HG03460 (cell line): ENCODE measurements at regions not wholly inside any gene's neighbourhood (a gene's known extent, or its start where the extent isn't known, plus 50 kb on each side); places are given as distances from the start of the nearest gene placed in this dataset.

Experiments used
- ATAC-seq: cut with Tn5 transposase; IDR thresholded peaks from one replicate; pipeline ENCODE4 v1.9.1; 2021; ENCODE audit not compliant: unreplicated experiment

DNA sequence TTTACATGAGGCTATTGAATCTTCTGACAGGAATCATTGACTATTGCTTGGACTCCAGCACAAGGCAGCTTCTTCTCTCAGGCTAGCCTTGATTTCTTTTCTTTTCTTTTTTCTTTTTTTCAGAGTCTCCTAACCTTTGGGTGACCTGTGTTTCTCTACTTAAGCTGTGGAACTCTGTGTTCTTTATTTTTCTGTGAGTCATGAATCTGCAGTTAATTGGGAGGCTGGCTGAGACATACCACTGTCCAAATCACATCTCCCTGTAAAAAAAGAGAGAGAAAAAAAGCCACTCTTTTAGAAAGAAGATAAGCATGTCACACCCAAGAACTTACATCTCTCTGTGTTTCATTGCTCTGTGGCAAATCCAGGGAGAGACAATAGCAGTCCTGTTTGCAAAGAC lies 681.2 kb upstream of the TSPY4 start:
- ATAC-seq, result no peak

DNA sequence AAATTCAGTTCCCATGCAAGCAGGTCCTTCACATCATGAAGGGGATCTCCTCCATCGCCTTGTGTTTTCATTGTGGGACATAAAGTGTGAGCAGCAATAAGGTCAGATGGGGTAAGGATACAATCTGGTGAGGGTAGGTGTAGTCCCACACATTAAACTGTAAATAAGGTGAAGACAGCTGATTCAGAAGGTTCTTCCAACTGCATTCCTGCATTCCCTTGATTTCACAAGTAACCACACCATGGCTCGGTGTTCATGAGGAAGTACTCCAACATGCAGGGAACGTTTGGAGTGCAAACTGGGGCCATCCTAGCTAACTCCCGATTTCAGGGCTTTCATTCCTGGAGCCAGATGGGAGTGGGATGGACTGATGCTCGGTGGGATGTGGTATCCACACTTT lies 680.7 kb upstream of the TSPY4 start:
- ATAC-seq, result no peak

DNA sequence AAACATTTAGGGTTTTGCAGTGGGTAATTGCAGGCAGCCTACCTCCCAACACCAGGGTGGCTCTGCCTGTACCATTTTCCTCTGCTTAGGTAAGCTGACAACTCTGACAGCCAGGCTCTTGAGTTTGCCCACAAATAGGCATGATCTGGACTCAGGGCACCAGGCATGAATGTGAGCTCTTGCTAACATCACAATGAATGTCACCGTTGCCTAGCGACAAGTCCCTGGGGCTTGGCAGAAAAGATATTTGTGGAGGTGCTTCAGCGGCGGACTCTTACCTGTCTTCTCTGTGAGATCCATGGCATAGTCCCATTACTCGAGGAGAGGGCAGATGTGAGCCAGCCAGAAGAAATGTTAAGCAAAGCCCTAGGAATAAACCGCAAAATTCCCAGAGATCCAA lies 677.5 kb upstream of the TSPY4 start:
- ATAC-seq, result no peak

DNA sequence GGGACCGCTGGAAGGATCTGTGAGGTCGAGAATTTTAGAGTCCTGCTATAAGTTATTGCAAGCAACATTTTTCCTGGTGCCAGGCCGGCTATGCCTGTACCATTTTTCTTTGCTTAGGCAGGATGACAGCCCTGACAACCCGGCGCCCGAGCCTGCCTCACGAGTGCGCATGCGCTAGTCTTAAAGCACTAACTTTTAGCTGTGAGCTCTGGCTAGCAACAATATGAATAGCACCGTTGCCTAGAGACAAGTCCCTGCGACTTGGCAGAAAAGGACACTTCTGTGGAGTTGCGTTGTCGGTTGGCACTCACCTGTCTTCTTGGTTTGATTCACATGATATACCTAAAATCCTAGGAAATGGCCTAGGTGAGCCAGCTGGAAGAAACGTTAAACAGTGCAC lies 663.4 kb upstream of the TSPY4 start:
- ATAC-seq, result no peak

DNA sequence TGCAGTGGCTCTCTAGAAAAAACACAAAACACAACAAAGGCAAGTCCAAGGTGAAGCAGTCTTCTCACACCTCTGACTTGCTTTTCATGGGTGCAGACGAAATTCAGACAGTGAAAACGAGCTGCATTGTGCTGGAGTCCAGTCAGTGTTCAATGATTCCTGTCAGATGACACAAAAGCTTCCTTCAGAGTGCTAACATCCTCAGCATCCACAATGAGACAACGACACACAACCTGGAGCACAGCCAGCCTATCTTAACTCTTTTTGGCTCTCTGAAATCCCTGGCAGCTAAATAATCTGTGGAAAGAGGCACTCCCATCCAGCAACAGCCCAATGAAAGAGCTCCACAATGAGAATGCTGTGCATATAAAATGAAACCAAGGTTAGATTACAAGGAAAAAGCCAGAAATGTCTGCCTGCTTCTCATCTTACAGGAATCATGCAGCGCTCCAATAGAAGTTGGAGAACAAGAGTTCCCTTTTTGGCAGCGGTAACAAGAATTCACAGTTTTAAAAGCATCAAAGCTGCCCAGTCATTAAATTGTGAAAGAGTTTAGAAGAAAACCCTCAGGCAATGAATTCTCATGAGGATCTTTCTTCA lies 659.8 kb upstream of the TSPY4 start:
- ATAC-seq, result no peak

DNA sequence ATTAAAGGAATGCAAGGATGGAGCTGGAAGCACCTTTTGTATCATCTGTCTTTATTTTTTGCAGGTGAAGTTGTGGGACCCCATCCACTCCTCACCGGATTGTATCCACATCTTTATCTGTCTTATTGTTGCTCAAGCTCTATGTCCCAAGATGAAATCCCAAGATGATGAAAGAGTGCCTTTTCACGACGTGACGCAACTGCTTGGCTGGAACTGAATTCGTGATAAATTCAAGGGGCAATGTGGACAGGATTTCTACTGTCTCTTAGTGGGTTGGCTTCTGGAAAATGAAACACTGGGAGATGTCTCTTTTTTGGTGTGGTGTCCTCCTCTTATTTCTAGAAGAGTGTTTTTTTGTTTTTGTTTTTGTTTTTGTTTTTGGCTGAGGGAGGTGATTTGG lies 650.1 kb upstream of the TSPY4 start:
- no peak for ATAC-seq

DNA sequence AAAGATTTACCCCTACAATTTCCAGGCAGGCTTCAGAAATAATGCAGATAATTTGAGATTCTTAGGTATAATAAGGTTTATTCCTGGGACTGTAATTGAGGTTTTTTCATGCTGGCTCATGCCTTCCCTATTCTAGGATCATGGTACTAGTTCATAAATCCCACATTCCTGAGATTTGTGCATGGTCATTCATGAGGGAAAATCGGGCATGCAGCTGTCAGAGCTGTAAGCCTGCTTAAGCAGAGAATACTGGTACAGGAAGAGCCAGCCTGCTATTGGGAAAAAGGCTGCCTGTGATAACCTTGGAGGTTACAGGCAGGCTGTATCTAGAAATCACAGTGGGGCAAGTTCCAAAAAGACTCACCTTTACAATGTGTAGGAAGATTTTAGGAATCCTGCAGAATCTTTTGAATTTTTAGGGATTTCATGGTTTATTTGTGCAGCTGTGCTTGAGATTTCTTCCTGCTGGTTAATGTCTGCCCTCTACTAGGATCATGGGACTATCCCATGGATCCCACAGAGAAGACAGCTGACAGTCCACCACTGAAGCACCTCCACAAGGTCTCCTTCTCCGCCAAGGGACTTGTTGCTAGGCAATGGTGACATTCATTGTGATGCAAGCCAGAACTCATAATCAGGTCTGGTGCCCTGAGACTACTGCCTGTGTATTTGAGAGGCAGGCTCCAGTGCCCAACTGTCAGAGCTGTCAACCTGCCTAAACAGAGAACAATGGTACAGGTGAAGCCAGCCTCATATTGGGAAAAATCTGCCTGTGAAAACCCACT lies 646.2 kb upstream of the TSPY4 start:
- no peak for ATAC-seq

DNA sequence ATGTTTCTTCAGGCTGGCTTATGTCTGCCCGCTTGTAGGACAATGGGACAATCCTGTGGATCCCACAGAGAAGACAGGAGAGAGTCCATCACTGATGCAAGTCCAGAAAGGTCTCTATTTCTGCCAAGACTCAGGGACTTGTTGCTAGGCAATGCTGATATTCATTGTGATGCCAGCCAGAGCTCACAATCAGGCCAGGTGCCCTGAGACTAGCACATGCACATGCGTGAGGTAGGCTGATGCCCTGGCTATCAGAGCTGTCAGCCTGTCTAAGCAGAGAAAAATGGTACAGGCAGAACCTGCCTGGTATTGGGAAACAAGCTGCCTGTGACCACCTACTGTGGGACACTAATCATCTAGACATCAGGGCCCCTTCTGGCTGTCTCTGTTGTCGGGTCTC lies 638.7 kb upstream of the TSPY4 start:
- no peak for ATAC-seq

DNA sequence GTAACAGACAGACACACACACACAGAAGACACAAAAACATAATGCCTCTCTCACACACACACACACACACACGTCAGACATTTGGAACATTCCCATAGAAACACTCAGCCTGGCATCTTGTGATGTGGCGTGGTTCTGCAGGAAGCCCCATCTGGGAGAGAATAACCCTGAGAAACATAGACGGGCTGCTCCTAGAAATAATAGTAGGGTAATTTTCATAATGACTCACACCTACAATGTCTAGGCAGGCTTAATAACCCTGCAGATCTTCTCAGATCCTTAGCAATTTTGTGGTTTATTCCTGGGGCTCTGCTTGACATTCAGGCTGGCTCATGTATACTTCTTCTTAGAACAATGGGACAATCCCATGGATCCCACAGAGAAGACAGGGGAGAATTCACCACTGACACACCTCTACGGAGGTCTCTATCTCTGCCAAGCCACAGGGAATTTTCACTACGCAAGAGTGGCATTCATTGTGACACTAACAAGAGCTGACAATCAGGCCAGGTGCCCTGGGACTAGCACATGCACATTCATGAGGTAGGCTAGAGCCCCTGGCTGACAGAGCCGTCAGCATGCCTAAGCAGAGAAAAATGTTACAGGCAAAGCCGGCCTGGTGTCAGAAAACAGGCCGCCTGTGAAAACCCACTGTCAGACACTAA lies 631.5 kb upstream of the TSPY4 start:
- no peak for ATAC-seq

DNA sequence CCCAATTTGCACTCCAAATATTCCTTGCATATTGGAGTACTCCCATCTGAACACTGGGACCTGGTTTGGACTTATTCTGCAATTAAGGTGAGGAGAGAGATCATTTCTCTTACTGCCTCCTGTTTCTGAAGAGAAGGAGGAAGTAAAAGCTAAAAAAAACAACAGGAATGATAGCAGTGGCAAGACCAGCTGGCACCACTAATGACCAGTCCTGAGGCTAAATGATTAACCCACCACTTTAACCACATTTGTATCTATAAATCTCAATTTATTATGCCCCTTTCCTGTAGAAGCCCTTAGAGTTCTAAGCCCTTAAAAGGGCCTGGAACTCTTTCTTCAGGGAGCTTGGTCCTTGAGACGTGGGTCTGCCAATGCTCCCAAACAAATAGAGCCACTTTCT lies 625.0 kb upstream of the TSPY4 start:
- ATAC-seq, result no peak

DNA sequence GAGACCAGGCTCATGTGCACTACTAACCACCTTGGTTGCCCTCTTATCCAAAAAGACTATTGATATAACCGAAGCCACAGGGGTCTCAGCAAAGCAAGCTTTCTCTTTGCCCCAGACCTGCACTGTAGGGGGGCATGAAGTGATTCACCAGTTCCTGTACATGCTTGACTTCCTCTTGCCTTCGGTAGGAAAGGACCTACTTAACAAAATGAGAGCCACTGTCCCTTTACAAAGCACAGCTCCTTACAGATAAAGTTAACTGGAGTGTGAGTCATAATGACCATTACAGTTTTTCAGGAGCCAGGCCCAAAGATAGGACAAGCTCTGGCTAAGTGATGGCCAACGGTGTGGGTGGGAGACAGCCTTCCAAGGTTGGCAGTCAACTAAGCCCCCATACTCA lies 622.0 kb upstream of the TSPY4 start:
- ATAC-seq, result no peak

DNA sequence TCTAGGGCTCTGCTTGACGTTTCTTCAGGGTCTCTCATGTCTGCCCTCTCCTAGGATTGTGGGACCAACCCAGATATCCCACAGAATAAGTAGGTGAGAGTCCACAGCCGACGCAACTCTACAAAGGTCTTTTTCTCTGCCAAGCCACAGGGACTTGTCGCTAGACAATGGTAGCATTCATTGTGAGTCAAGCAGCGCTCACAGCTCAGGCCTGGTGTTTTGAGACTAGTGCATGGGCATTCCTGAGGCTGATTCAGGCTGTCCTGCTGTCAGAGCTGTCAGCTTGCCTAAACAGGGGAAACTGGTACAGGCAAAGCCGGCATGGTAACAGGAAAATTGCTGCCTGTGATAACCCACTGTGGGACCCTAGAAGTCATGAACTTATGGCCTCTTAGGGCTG lies 610.6 kb upstream of the TSPY4 start:
- ATAC-seq, result no peak

DNA sequence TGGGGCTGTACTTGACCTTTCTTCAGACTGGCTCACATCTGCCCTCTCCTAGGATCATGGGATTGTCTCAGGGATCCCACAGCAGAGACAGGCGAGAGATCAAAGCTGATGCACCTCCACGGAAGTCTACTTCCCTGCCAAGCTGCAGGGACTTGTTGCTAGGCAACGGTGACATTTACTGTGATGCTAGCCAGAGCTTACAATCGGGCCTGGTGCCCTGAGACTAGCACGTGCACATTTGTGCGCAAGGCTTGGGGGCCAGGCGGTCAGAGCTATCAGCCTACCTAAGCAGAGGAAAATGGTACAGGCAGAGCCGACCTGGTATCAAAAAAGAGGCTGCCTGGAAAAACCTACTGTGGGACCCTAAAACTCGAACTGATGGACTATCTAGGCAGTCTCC lies 607.3 kb upstream of the TSPY4 start:
- no peak for ATAC-seq

DNA sequence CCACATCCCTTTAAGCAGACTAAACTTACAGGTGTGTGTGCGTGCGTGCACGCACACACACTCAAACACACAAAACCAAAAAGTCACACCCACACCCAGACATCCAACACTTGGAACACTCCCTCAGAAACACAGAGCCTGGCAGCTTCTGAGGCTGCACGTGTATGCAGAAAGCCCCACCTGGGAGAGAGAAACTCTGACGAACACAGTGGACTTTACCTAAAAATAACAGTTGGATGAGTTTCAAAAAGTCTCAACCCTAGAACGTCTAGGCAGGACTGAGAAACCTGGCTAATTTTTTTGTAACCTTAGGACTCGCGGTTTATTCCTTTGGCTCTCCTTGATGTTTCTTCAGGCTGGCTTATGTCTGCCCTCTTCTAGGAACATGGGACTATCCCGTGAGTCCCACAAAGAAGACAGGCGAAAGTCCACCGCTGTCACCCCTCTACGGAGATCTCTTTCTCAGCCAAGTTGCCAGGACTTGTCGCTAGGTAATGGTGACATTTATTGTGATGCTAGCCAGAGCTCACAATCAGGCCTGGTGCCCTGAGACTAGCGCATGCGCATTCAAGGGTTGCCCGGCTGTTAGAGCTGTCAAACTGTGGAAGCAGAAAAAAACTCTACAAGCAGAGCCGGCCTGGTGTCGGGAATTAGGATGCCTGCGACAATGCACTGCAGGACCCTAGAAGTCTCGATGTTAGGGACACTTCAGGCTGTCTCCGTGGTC lies 595.8 kb upstream of the TSPY4 start:
- ATAC-seq, result no peak

DNA sequence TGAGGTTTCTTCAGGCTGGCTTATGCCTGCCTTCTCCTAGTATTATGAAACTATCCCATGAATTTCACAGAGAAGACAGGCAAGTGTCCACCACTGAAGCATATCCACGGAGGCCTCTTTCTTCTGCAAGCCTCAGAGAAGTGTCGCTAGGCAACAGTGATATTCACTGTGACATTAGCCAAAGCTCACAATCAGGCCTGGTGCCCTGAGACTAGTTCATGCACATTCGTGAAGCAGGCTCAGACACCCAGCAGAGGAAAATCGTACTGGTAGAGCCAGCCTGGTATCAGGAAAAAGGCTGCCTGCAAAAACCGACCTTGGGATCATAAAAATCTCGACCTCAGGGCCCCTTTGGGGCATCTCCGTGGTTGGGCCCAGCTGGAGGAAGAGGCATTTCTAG lies 573.1 kb upstream of the TSPY4 start:
- no peak for ATAC-seq

DNA sequence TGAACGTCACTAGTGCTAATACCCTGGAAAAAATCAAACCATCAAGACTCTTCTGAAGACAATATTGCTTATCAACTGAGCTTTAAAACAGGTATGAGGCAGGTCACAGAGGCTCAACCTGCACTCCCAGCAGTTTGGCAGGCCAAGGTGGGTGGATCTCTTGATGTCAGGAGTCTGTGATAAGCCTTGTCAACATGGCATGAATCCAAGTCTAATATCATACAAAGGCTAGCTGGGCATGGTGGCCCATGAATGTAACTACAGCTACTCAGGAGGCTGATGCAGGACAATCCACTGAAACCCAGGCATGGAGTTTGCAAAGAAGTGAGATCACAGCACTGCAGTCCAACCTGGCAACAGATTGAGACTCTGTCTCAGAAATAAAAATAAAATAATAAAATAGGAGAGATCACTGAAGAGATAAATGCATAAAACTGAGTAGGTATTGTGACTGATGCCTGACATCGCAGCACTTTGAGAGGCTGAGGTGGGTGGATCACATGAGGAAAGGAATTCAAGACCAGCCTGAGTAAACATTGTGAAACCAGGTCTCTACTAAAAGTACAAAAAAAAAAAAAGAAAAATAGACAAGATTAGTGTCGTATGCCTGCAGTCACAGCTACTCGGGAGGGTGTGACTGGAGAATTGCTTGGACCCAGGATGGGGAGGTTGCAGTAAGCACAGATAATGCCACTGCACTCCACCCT lies 555.9 kb upstream of the TSPY4 start:
- ATAC-seq, result no peak

DNA sequence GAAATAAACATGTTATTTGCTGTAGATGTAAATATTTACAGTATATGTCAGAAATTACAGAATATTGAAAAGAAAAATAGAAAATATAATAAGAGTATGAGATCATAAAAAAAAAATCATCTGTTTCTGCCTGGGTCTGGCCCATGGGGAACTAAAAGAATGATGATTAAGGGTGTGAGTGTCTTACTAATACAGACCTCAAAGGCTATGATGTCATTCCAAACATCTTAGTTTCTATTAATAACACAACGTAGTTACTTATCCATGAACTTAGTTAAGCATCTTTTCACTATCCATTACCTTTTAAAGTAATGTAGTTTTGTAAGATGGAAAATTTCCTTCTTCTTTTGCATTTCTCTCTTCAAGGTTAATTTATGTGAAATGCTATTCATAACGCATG lies 542.7 kb upstream of the TSPY4 start:
- no peak for ATAC-seq

DNA sequence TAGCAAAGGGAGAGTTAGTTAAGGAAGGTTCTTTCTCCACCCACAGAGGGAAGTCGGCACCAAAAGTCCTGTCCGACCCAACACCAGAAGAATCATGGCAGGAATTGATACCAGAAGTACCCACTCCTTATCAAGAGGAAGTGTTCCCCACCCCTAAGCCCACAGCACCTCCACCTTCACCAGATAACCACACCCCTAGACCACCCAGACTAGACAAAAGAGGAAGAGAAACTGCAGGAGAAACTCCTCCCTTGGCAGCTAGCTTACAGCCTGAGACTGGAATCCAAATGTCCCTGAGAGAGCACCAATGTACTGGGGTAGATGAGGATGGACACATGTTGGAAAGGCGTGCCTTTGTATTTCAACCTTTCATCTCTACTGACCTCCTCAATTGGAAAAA lies 532.9 kb upstream of the TSPY4 start:
- ATAC-seq, result no peak

DNA sequence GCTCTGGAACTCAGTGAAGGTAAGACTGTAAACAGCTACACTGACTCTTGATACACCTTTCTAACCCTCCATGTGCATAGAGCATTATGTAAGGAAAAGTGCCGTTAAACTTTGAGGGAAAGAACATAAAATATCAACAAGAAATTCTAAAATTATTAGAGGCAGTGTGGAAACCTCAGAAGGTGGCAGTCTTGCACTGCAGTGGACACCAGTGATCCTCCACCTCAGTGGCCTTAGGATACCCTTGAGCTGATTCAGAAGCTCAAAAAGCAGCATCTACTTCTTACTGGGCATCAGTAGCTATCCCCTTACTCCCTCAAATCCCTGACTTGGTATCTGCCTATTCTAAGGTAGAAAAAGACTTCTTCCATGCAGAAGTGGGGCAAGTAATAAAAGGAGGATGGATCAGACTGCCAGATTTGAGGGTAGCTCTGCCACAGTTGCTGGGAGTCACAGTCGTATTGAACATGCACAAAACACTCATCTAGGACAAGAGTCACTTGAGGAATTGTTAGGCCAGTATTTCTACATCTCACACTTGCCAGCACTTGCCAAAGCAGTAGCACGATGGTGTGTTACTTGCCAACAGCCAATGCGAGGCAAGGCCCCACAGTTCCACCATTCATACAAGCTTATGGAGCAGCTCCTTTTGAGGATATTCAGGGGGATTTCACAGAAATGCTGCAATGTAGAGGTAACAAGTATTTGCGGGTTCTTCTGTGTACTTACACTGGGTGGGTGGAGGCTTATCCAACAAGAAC lies 529.4 kb upstream of the TSPY4 start:
- no peak for ATAC-seq

DNA sequence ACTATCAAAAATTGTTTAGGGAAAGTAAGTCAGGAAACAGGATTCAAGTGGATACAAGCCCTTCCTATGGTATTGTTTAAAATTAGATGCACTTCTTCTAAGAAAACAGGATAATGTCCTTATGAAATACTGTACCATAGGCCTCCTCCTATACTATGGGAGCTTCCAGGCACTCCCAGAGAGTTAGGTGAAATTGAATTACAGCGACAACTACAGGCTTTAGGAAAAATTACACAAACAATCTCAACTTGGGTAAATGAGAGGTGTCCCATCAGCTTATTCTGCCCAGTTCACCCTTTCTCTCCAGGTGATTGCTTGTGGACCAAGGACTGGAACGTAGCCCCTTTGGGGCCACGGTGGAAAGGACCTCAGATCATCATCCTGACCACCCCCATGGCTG lies 528.7 kb upstream of the TSPY4 start:
- no peak for ATAC-seq

DNA sequence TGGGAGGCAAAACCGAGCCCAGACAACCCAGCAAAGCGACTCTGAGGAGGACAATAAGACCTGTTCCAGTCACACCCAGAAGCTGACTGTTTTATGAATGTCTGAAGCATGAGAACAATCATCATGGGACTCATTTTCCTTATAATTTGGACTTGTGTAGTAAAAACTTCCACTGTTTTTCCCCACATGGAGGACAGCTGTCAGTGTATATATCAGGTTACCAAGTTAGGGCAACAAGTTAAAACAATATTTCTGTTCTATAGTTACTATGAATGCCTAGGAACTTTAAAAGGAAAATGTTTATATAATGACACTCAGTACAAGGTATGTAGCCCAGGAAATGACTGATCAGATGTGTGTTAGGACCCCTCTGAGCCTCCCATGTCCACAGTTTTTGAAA lies 528.2 kb upstream of the TSPY4 start:
- ATAC-seq, result no peak
